ENCODE measurements at regions not wholly inside any gene's neighbourhood (a gene's known extent, or its start where the extent isn't known, plus 50 kb on each side); places are given as distances from the start of the nearest gene placed in this dataset.

DNA sequence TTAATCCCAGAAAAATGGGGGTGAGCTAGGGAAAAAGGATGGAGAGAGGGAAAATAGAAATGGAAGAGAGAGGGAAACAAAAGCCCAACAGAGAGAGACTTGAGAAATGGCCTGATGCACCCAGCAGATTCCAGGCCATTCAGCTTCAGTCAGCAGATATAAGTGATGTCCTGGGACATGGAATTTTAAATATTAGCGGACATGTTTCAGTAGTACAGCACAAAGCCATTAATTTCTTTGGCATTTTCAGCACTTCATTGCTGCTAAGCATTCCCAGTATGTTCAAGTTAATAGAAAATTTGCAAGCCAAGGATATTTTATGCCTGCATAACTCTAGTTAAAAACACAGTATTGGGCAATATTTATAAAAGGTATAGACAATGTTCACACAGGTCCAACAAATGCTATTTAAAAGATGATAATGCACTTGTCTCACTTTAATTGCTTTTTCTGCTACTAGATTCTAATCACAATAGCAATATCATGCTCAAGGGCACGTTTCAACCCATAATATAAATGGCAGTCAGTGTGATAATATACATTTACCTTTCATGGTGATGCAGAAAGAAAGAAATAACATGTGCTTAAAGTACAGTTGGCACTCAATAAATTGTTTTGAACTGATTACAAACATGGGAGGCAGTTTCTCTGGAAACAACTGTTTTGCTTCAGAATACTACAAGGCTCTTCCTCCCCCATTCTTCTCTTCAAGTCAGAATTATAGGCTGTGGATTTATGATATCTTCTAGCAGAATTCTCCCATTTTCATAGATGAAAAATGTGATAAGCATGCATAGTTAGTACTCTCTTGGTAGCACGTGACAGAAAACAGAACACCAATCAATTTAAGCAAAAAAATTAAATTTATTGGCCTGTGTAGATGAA is 108.1 kb upstream of the MAGI3 start:
- Histone ChIP-seq H3K27ac (no peak overlapping the region), H3K27me3 (no peaks in the 10 kb centered on the region), H3K36me3 (no peaks in the 10 kb centered on the region), H3K4me3 (no peak overlapping the region), H3K4me1 (no peaks in the 10 kb centered on the region), H3K9me3 (no peaks in the 10 kb centered on the region)
- intact Hi-C loops (cut with DNase I; ENCODE audit: low total_unique reads) (no loop called here), in situ Hi-C loops (cut with MboI; ENCODE audit: low sequenced_read_pairs in 4 of 4) (no loop called here)
- DNase-seq = no peak
- ATAC-seq = no peak
- TF ChIP-seq POLR2A (IDR thresholded peaks at IDR 0.05) = no peak
- TF ChIP-seq, protein P1, sequence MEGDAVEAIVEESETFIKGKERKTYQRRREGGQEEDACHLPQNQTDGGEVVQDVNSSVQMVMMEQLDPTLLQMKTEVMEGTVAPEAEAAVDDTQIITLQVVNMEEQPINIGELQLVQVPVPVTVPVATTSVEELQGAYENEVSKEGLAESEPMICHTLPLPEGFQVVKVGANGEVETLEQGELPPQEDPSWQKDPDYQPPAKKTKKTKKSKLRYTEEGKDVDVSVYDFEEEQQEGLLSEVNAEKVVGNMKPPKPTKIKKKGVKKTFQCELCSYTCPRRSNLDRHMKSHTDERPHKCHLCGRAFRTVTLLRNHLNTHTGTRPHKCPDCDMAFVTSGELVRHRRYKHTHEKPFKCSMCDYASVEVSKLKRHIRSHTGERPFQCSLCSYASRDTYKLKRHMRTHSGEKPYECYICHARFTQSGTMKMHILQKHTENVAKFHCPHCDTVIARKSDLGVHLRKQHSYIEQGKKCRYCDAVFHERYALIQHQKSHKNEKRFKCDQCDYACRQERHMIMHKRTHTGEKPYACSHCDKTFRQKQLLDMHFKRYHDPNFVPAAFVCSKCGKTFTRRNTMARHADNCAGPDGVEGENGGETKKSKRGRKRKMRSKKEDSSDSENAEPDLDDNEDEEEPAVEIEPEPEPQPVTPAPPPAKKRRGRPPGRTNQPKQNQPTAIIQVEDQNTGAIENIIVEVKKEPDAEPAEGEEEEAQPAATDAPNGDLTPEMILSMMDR (IDR thresholded peaks at IDR 0.05 in 4 of 5, conservative IDR thresholded peaks at IDR 0.05 in 1 of 5) = no peak

DNA sequence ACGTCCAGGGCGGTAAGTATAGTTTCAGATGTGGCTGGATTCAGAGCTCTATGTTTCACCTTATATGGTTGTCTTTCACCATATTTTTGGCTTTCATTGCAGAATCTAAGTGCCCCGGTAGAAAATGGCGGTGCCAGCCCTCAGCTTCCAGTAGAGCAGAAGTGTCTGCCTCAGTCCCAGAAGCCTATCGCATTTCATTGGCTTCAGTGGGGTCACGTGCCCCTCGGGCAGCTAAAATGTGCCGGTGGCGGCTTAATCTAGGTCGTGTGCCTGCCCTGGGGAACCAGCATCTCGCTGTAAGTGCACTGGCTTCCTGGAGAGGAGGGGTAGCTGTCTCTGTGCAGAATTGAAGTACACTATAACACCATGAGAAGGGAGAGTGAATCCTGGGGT is 107.4 kb upstream of the MAGI3 start:
- in situ Hi-C loops (cut with MboI; ENCODE audit: low sequenced_read_pairs in 4 of 4) = no loop called here
- Histone ChIP-seq H3K27ac (no peak overlapping the region), H3K36me3 (no peaks in the 10 kb centered on the region), H3K4me1 (no peaks in the 10 kb centered on the region), H3K4me3 (no peak overlapping the region), H3K27me3 (no peaks in the 10 kb centered on the region), H3K9me3 (no peaks in the 10 kb centered on the region)
- TF ChIP-seq POLR2A (IDR thresholded peaks at IDR 0.05) = no peak
- TF ChIP-seq, protein P1 (IDR thresholded peaks at IDR 0.05 in 4 of 5, conservative IDR thresholded peaks at IDR 0.05 in 1 of 5) = no peak
- DNase-seq (no peak), ATAC-seq (no peak)
- intact Hi-C loops (cut with DNase I; ENCODE audit: low total_unique reads) = no loop called here

DNA sequence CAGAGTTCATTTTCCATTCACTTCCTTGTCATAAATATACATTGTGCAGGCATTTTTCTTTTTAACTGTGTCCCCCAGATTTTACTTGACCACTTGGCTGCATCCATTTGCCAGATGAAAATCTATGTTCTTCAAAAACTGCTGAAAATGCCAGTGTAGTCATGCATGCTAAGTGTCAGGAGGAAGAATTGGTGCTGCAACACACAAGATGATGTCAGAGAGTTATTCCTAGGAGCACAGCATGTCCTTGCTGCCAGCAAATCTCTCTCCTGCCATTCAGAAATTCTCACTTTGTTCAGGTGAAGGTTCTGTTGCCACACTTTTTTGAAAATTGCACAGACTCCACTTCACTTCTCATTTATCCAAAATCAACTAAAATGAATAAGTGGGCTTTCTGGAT is 106.4 kb upstream of the MAGI3 start:
- Histone ChIP-seq H3K27ac (no peak overlapping the region), H3K4me3 (no peak overlapping the region), H3K9me3 (no peaks in the 10 kb centered on the region), H3K4me1 (no peaks in the 10 kb centered on the region), H3K27me3 (no peaks in the 10 kb centered on the region), H3K36me3 (no peaks in the 10 kb centered on the region)
- DNase-seq (no peak), ATAC-seq (no peak)
- no peak for TF ChIP-seq POLR2A (IDR thresholded peaks at IDR 0.05)
- TF ChIP-seq, protein P1 (IDR thresholded peaks at IDR 0.05 in 4 of 5, conservative IDR thresholded peaks at IDR 0.05 in 1 of 5) = no peak
- intact Hi-C loops (cut with DNase I; ENCODE audit: low total_unique reads) = no loop called here
- in situ Hi-C loops (cut with MboI; ENCODE audit: low sequenced_read_pairs in 4 of 4) = no loop called here

DNA sequence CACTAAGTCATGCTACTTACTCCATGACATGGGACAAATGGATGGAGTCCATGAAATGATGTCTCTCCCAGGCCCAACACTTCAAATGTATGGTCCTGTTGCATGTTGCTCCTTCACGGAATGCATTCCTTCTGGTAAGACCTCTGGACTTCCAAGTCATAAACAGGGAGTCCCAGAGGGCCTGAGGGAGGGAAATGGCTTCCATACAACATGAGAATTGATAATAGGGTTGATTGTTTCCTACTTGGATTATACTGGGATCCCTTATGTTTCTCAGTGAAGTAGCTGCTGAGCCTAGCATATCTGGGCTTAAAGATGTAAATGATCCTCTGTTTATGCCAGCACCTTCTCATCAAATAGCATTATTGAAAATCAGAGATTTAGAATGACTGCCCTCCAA is 104.2 kb upstream of the MAGI3 start:
- intact Hi-C loops (cut with DNase I; ENCODE audit: low total_unique reads) (no loop called here), in situ Hi-C loops (cut with MboI; ENCODE audit: low sequenced_read_pairs in 4 of 4) (no loop called here)
- no peak for ATAC-seq
- no peaks in the 10 kb centered on the region for H3K4me1 ChIP-seq
- H3K9me3 ChIP-seq = no peaks in the 10 kb centered on the region
- H3K27me3 ChIP-seq = no peaks in the 10 kb centered on the region
- H3K36me3 ChIP-seq = no peaks in the 10 kb centered on the region
- H3K4me3 ChIP-seq = no peak overlapping the region
- no peak for DNase-seq
- H3K27ac ChIP-seq = no peak overlapping the region
- TF ChIP-seq, protein P1 (IDR thresholded peaks at IDR 0.05 in 4 of 5, conservative IDR thresholded peaks at IDR 0.05 in 1 of 5) = no peak
- TF ChIP-seq POLR2A (IDR thresholded peaks at IDR 0.05) = no peak
